Loucy (cell line): ENCODE measurements at regions not wholly inside any gene's neighbourhood (a gene's known extent, or its start where the extent isn't known, plus 50 kb on each side); places are given as distances from the start of the nearest gene placed in this dataset.

Source experiments
- H2AFZ ChIP-seq: fragments of 200-600 bp; sonication (generic); 2 replicates; pipeline ENCODE4 v1.6.0; 2016; ENCODE audit warnings: antibody characterized with exemption, mild to moderate bottlenecking, low read length, moderate library complexity
- H3F3A ChIP-seq: fragments of 200-600 bp; 2 replicates; pipeline ENCODE4 v1.6.0; 2016; ENCODE audit warnings: antibody characterized with exemption, low read depth, mild to moderate bottlenecking
- H3K27me3 ChIP-seq: fragments of 200-600 bp; sonication (generic); 2 replicates; pipeline ENCODE4 v1.6.1; 2014; ENCODE audit warnings: low read length, mild to moderate bottlenecking; ENCODE audit not compliant: insufficient read depth, poor library complexity, severe bottlenecking
- H3K36me3 ChIP-seq: fragments of 200-600 bp; sonication (generic); 2 replicates; pipeline ENCODE4 v1.6.1; 2016; ENCODE audit warnings: low read length; ENCODE audit not compliant: insufficient read depth
- H3K4me1 ChIP-seq: fragments of 200-600 bp; sonication (generic); 2 replicates; pipeline ENCODE4 v1.5.1; 2014; ENCODE audit warnings: low read length, mild to moderate bottlenecking; ENCODE audit not compliant: insufficient read depth, poor library complexity, severe bottlenecking
- H3K4me2 ChIP-seq: fragments of 200-600 bp; sonication (generic); 2 replicates; pipeline ENCODE4 v1.6.0; 2014; ENCODE audit warnings: antibody characterized with exemption, low read length, low read depth, mild to moderate bottlenecking; ENCODE audit not compliant: poor library complexity, severe bottlenecking
- H3K4me3 ChIP-seq: fragments of 200-600 bp; sonication (generic); 2 replicates; pipeline ENCODE4 v1.5.1; 2014; ENCODE audit warnings: low read length, mild to moderate bottlenecking, mixed read lengths; ENCODE audit not compliant: poor library complexity, severe bottlenecking
- H3K79me2 ChIP-seq: fragments of 200-600 bp; sonication (generic); 2 replicates; pipeline ENCODE4 v1.6.1; 2014; ENCODE audit warnings: low read length; ENCODE audit not compliant: insufficient read depth
- H3K9ac ChIP-seq: fragments of 200-600 bp; sonication (generic); 2 replicates; pipeline ENCODE4 v1.6.0; 2014; ENCODE audit warnings: mild to moderate bottlenecking, low read depth, low read length, moderate library complexity; ENCODE audit not compliant: poor library complexity, severe bottlenecking
- H3K9me2 ChIP-seq: fragments of 200-600 bp; sonication (generic); replicated peaks from 2 replicates; pipeline ENCODE4 v1.6.1; 2016; ENCODE audit warnings: low read depth, low read length, mixed read lengths
- H3K9me3 ChIP-seq: fragments of 200-600 bp; sonication (generic); 2 replicates; pipeline ENCODE4 v1.6.1; 2014; ENCODE audit warnings: mild to moderate bottlenecking, antibody characterized with exemption, low read length, low read depth; ENCODE audit not compliant: insufficient read depth
- H4K20me1 ChIP-seq: fragments of 200-600 bp; sonication (generic); 2 replicates; pipeline ENCODE4 v1.6.0; 2014; ENCODE audit warnings: antibody characterized with exemption, low read length, mild to moderate bottlenecking; ENCODE audit not compliant: insufficient read depth, poor library complexity, severe bottlenecking
- CTCF ChIP-seq: fragments of 200-600 bp; sonication (generic); conservative IDR thresholded peaks from 2 replicates; pipeline ENCODE4 v1.5.1; 2014; ENCODE audit warnings: mild to moderate bottlenecking, antibody characterized with exemption, low read length
- EZH2phosphoT487 ChIP-seq: fragments of 200-600 bp; IDR thresholded peaks from 2 replicates; pipeline ENCODE4 v1.6.1; 2018; ENCODE audit warnings: antibody characterized with exemption, mild to moderate bottlenecking, moderate library complexity, borderline replicate concordance

- Histone ChIP-seq H2AFZ (no peak overlapping the region), H3K9me2 (no peaks in the 10 kb centered on the region), H3K27me3 (no peaks in the 10 kb centered on the region), H3K36me3 (no peaks in the 10 kb centered on the region), H3K4me1 (no peaks in the 10 kb centered on the region), H3K79me2 (no peaks in the 10 kb centered on the region), H4K20me1 (no peaks in the 10 kb centered on the region), H3K9me3 (no peaks in the 10 kb centered on the region), H3K4me3 (no peak overlapping the region), H3K4me2 (no peak overlapping the region), H3F3A (no peaks in the 10 kb centered on the region), H3K9ac (no peak overlapping the region)
- no peak for TF ChIP-seq EZH2phosphoT487
- TF ChIP-seq CTCF = no peak
Measured at GRCh38 chr10:9684186-9684585, 1333.5 kb upstream of the CELF2 start.

DNA sequence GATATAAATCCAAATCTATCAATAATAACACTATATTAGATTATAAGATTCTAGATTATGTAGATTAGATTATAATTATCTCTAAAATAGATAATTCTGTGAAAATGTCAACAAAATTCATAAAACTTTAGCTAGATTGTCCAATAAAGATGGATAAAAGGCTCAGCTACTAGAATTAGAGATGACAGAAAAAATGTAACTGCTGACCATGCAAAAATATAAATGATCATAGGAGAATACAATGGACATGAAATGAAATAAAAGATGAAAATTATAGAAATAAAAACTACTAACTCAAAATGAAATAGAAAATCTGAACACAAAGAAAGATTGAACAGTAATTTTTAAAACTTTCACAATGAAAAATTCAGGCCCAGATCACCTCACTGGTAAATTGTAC is 1332.1 kb upstream of the CELF2 start:
- no peaks in the 10 kb centered on the region for H3K36me3 ChIP-seq
- H3K27me3 ChIP-seq = no peaks in the 10 kb centered on the region
- no peaks in the 10 kb centered on the region for H3K9me3 ChIP-seq
- H3K9me2 ChIP-seq = no peaks in the 10 kb centered on the region
- no peak overlapping the region for H3K4me3 ChIP-seq
- H3K9ac ChIP-seq = no peak overlapping the region
- no peaks in the 10 kb centered on the region for H3K79me2 ChIP-seq
- H3K4me2 ChIP-seq = no peak overlapping the region
- H2AFZ ChIP-seq = no peak overlapping the region
- H3K4me1 ChIP-seq = no peaks in the 10 kb centered on the region
- H3F3A ChIP-seq = no peaks in the 10 kb centered on the region
- no peaks in the 10 kb centered on the region for H4K20me1 ChIP-seq
- TF ChIP-seq CTCF = no peak
- TF ChIP-seq EZH2phosphoT487 = no peak

- no peaks in the 10 kb centered on the region for H3K36me3 ChIP-seq
- no peak overlapping the region for H2AFZ ChIP-seq
- H3K4me2 ChIP-seq = no peak overlapping the region
- TF ChIP-seq EZH2phosphoT487 (no peak), CTCF (no peak)
- H3F3A ChIP-seq = no peaks in the 10 kb centered on the region
- no peak overlapping the region for H3K9ac ChIP-seq
- H4K20me1 ChIP-seq = no peaks in the 10 kb centered on the region
- H3K4me3 ChIP-seq = no peak overlapping the region
- H3K79me2 ChIP-seq = no peaks in the 10 kb centered on the region
- H3K9me3 ChIP-seq = no peaks in the 10 kb centered on the region
- no peaks in the 10 kb centered on the region for H3K4me1 ChIP-seq
- H3K27me3 ChIP-seq = no peaks in the 10 kb centered on the region
- H3K9me2 ChIP-seq = no peaks in the 10 kb centered on the region
Measured at GRCh38 chr10:9688711-9689110, 1329.0 kb upstream of the CELF2 start.
